H1 (cell line): ENCODE measurements at regions not wholly inside any gene's neighbourhood (a gene's known extent, or its start where the extent isn't known, plus 50 kb on each side); places are given as distances from the start of the nearest gene placed in this dataset.

Experiments
- BRCA1 ChIP-seq: IDR thresholded peaks from 2 replicates; pipeline ENCODE4 v1.6.1; 2012; ENCODE audit warnings: low read depth, low read length, improper control_type of control experiment
- SIX5 ChIP-seq: IDR thresholded peaks from 2 replicates; pipeline ENCODE4 v1.6.1; 2011; ENCODE audit warnings: mild to moderate bottlenecking, low read depth, low read length
- SP1 ChIP-seq: IDR thresholded peaks from 2 replicates; pipeline ENCODE4 v1.6.1; 2011; ENCODE audit warnings: low read depth, low read length
- TCF12 ChIP-seq: IDR thresholded peaks from 2 replicates; pipeline ENCODE4 v1.6.1; 2011; ENCODE audit warnings: low read depth, mild to moderate bottlenecking, low read length
- ZNF274 ChIP-seq: IDR thresholded peaks from 2 replicates; pipeline ENCODE4 v1.7.0; 2012; ENCODE audit warnings: low read length, borderline replicate concordance; ENCODE audit errors: extremely low read depth
- TF ChIP-seq, protein P1 (sequence below): fragments of 300-600 bp; sonication (generic); IDR thresholded peaks from 2 replicates; pipeline ENCODE4 v1.7.1; 2012; ENCODE audit warnings: low read length, moderate library complexity, mild to moderate bottlenecking, inconsistent platforms; ENCODE audit not compliant: insufficient replicate concordance

DNA sequence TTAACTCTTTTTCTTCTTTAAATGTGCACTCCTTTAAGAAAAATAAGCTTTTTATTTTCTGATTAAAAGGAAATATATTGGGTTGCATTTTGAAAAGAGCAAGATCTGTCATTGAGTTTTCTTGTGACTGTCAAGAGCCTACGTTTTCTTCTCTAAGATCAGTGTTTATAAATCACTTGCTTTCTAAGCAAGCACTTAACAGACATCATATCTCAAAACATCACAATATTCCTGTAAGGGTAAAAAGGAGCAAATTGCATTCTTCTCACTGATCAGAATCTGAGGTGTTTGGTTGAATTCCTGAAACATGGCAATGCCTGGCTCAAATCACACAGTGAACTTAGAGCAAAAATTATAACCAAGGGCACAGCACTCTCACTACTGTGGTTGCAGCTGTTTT is 231.3 kb downstream of the PCDH17 start (continued):
- TF ChIP-seq, protein P1, sequence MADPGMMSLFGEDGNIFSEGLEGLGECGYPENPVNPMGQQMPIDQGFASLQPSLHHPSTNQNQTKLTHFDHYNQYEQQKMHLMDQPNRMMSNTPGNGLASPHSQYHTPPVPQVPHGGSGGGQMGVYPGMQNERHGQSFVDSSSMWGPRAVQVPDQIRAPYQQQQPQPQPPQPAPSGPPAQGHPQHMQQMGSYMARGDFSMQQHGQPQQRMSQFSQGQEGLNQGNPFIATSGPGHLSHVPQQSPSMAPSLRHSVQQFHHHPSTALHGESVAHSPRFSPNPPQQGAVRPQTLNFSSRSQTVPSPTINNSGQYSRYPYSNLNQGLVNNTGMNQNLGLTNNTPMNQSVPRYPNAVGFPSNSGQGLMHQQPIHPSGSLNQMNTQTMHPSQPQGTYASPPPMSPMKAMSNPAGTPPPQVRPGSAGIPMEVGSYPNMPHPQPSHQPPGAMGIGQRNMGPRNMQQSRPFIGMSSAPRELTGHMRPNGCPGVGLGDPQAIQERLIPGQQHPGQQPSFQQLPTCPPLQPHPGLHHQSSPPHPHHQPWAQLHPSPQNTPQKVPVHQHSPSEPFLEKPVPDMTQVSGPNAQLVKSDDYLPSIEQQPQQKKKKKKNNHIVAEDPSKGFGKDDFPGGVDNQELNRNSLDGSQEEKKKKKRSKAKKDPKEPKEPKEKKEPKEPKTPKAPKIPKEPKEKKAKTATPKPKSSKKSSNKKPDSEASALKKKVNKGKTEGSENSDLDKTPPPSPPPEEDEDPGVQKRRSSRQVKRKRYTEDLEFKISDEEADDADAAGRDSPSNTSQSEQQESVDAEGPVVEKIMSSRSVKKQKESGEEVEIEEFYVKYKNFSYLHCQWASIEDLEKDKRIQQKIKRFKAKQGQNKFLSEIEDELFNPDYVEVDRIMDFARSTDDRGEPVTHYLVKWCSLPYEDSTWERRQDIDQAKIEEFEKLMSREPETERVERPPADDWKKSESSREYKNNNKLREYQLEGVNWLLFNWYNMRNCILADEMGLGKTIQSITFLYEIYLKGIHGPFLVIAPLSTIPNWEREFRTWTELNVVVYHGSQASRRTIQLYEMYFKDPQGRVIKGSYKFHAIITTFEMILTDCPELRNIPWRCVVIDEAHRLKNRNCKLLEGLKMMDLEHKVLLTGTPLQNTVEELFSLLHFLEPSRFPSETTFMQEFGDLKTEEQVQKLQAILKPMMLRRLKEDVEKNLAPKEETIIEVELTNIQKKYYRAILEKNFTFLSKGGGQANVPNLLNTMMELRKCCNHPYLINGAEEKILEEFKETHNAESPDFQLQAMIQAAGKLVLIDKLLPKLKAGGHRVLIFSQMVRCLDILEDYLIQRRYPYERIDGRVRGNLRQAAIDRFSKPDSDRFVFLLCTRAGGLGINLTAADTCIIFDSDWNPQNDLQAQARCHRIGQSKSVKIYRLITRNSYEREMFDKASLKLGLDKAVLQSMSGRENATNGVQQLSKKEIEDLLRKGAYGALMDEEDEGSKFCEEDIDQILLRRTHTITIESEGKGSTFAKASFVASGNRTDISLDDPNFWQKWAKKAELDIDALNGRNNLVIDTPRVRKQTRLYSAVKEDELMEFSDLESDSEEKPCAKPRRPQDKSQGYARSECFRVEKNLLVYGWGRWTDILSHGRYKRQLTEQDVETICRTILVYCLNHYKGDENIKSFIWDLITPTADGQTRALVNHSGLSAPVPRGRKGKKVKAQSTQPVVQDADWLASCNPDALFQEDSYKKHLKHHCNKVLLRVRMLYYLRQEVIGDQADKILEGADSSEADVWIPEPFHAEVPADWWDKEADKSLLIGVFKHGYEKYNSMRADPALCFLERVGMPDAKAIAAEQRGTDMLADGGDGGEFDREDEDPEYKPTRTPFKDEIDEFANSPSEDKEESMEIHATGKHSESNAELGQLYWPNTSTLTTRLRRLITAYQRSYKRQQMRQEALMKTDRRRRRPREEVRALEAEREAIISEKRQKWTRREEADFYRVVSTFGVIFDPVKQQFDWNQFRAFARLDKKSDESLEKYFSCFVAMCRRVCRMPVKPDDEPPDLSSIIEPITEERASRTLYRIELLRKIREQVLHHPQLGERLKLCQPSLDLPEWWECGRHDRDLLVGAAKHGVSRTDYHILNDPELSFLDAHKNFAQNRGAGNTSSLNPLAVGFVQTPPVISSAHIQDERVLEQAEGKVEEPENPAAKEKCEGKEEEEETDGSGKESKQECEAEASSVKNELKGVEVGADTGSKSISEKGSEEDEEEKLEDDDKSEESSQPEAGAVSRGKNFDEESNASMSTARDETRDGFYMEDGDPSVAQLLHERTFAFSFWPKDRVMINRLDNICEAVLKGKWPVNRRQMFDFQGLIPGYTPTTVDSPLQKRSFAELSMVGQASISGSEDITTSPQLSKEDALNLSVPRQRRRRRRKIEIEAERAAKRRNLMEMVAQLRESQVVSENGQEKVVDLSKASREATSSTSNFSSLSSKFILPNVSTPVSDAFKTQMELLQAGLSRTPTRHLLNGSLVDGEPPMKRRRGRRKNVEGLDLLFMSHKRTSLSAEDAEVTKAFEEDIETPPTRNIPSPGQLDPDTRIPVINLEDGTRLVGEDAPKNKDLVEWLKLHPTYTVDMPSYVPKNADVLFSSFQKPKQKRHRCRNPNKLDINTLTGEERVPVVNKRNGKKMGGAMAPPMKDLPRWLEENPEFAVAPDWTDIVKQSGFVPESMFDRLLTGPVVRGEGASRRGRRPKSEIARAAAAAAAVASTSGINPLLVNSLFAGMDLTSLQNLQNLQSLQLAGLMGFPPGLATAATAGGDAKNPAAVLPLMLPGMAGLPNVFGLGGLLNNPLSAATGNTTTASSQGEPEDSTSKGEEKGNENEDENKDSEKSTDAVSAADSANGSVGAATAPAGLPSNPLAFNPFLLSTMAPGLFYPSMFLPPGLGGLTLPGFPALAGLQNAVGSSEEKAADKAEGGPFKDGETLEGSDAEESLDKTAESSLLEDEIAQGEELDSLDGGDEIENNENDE = no peak
- TF ChIP-seq SP1 (no peak), ZNF274 (no peak), TCF12 (no peak), SIX5 (no peak), BRCA1 (no peak)
